Endothelial cell of umbilical vein (primary cell): ENCODE measurements at regions not wholly inside any gene's neighbourhood (a gene's known extent, or its start where the extent isn't known, plus 50 kb on each side); places are given as distances from the start of the nearest gene placed in this dataset.
A peak's percentile ranks its signal among the peaks of the same experiment; 100 is the strongest.

Experiments
- BruUV-seq: library from RNA; stranded (reverse); fragments of 400-500 nt; replicated peaks from 2 replicates; lab custom pipeline; 2021; lab: Mats Ljungman, UMichigan
- CTCF ChIA-PET: fragments of 300-600, 350-600 bp; sonication (Branson Sonifier 250); formaldehyde crosslinking; loops from one replicate; lab custom pipeline; 2021; ENCODE audit warnings: antibody characterized with exemption, inconsistent platforms; lab: Charles Lee
- POLR2A ChIA-PET: fragments of 300-600, 350-600 bp; sonication (Branson Sonifier 250); formaldehyde crosslinking; loops from one replicate; lab custom pipeline; 2021; ENCODE audit warnings: antibody characterized with exemption, inconsistent platforms; lab: Charles Lee
- DNase-seq: peaks from one replicate; pipeline ENCODE4 v3.0.0-alpha.2; 2011; ENCODE audit warnings: low read depth, low spot score
- FAIRE-seq: peaks from 2 replicates; lab custom pipeline; 2011; peaks lifted over from hg19 to GRCh38; lab: Jason Lieb, UNC
- H2AFZ ChIP-seq: 2 replicates; pipeline ENCODE4 v1.6.0; 2012; ENCODE audit warnings: low read depth, low read length, control low read depth, inconsistent platforms
- H3K27ac ChIP-seq: 2 replicates; pipeline ENCODE4 v1.5.1; 2011; ENCODE audit warnings: low read depth, mild to moderate bottlenecking, control low read depth, low read length, moderate library complexity; ENCODE audit not compliant: insufficient read depth
- H3K27me3 ChIP-seq, 2 experiments: 2 replicates each; pipeline versions ENCODE4 v1.6.0 to v1.6.1; 2011; ENCODE audit warnings: low read length in 2 of 2, mixed read lengths in 1 of 2; ENCODE audit not compliant: control insufficient read depth in 2 of 2, insufficient read depth in 2 of 2
- H3K36me3 ChIP-seq, 2 experiments: 2 replicates in 1 of 2; 3 replicates in 1 of 2; pipeline ENCODE4 v1.5.1; 2011; ENCODE audit warnings: low read length in 2 of 2, mild to moderate bottlenecking in 1 of 2, moderate library complexity in 1 of 2; ENCODE audit not compliant: control insufficient read depth in 2 of 2, insufficient read depth in 2 of 2; ENCODE audit errors: extremely low read depth in 1 of 2
- H3K4me1 ChIP-seq: 3 replicates; pipeline ENCODE4 v1.5.1; 2011; ENCODE audit warnings: mild to moderate bottlenecking, low read length; ENCODE audit not compliant: control insufficient read depth, insufficient read depth; ENCODE audit errors: extremely low read depth
- H3K4me2 ChIP-seq: 2 replicates; pipeline ENCODE4 v1.6.1; 2011; ENCODE audit warnings: low read length, control low read depth, mixed read lengths; ENCODE audit not compliant: insufficient read depth
- H3K4me3 ChIP-seq, 3 experiments: fragments of 200-600 bp in 1 of 3; sonication (generic), shearing (Covaris generic) in 1 of 3; replicated peaks in 1 of 3; 2 replicates each; pipeline ENCODE4 v1.5.1; 2011 to 2016; ENCODE audit warnings: control low read depth in 3 of 3, low read length in 3 of 3, mild to moderate bottlenecking in 2 of 3, inconsistent platforms in 1 of 3, low read depth in 1 of 3, moderate library complexity in 1 of 3; ENCODE audit not compliant: insufficient read depth in 1 of 3
- H3K79me2 ChIP-seq: 2 replicates; pipeline ENCODE4 v1.6.0; 2012; ENCODE audit warnings: low read length, inconsistent platforms; ENCODE audit not compliant: control insufficient read depth, insufficient read depth
- H3K9ac ChIP-seq: replicated peaks from 2 replicates; pipeline ENCODE3; 2011; ENCODE audit warnings: low read length, control low read depth; ENCODE audit not compliant: insufficient read depth; ENCODE audit errors: extremely low read depth
- H3K9me1 ChIP-seq: replicated peaks from 3 replicates; pipeline ENCODE4 v1.6.0; 2011; ENCODE audit warnings: mild to moderate bottlenecking, low read length; ENCODE audit not compliant: control insufficient read depth, insufficient read depth; ENCODE audit errors: extremely low read depth
- H3K9me3 ChIP-seq: replicated peaks from 2 replicates; pipeline ENCODE4 v1.5.1; 2012; ENCODE audit warnings: low read length, inconsistent platforms; ENCODE audit not compliant: control insufficient read depth, insufficient read depth
- H4K20me1 ChIP-seq: replicated peaks from 2 replicates; pipeline ENCODE3; 2011; ENCODE audit warnings: mild to moderate bottlenecking, low read length; ENCODE audit not compliant: control insufficient read depth, insufficient read depth; ENCODE audit errors: extremely low read depth
- EZH2 ChIP-seq: IDR thresholded peaks from 2 replicates; pipeline ENCODE4 v1.6.1; 2012; ENCODE audit warnings: borderline replicate concordance, low read depth, mild to moderate bottlenecking, moderate library complexity, low read length, inconsistent platforms; ENCODE audit not compliant: severe bottlenecking
- FOS ChIP-seq: IDR thresholded peaks from 2 replicates; pipeline ENCODE4 v1.6.1; 2011; ENCODE audit warnings: mild to moderate bottlenecking, low read length, moderate library complexity, borderline replicate concordance; ENCODE audit not compliant: insufficient read depth
- GATA2 ChIP-seq: IDR thresholded peaks from 2 replicates; pipeline ENCODE4 v1.7.0; 2011; ENCODE audit warnings: low read depth, mild to moderate bottlenecking, moderate library complexity, mixed read lengths, low read length; ENCODE audit not compliant: insufficient read length, insufficient read depth
- JUN ChIP-seq: IDR thresholded peaks from 2 replicates; pipeline ENCODE4 v1.6.1; 2011; ENCODE audit warnings: borderline replicate concordance, low read depth; ENCODE audit not compliant: insufficient read length, insufficient read depth
- MYC ChIP-seq: IDR thresholded peaks from one replicate; pipeline ENCODE4 v1.6.1; 2011; ENCODE audit warnings: mild to moderate bottlenecking, low read depth, low read length
- POLR2A ChIP-seq: IDR thresholded peaks from 2 replicates; pipeline ENCODE4 v1.6.1; 2012; ENCODE audit warnings: low read depth, mild to moderate bottlenecking, control low read depth, low read length
- POLR2AphosphoS5 ChIP-seq: IDR thresholded peaks from 2 replicates; pipeline ENCODE4 v1.6.1; 2012; ENCODE audit warnings: low read depth, mild to moderate bottlenecking, control low read depth, low read length, moderate library complexity; ENCODE audit not compliant: insufficient read depth
- dilution Hi-C: fragments of 300-500 bp; cut with MboI; formaldehyde crosslinking; loops from one replicate; pipeline ENCODE4 v1.15.0; 2019; ENCODE audit warnings: low sequenced_read_pairs; ENCODE audit not compliant: extremely low pct_ligation_motif_present
- intact Hi-C: fragments of 100-400 bp; cut with micrococcal nuclease; formaldehyde crosslinking; loops from one replicate; pipeline ENCODE4 v1.10.0; 2022
- TF ChIP-seq, protein P1 (sequence below): IDR thresholded peaks from 2 replicates; pipeline ENCODE4 v1.6.1; 2011; ENCODE audit not compliant: insufficient read depth, insufficient read length
- TF ChIP-seq, protein P2 (sequence below), 2 donors: IDR thresholded peaks; 1 replicate in 1 of 2; 2 replicates in 1 of 2; pipeline ENCODE4 v1.5.1; 2011; ENCODE audit warnings: low read length in 2 of 2, mild to moderate bottlenecking in 2 of 2, moderate library complexity in 2 of 2, control low read depth in 1 of 2, inconsistent platforms in 1 of 2, low read depth in 1 of 2; ENCODE audit not compliant: insufficient read depth in 1 of 2; ENCODE audit errors: extremely low read depth in 1 of 2

DNA sequence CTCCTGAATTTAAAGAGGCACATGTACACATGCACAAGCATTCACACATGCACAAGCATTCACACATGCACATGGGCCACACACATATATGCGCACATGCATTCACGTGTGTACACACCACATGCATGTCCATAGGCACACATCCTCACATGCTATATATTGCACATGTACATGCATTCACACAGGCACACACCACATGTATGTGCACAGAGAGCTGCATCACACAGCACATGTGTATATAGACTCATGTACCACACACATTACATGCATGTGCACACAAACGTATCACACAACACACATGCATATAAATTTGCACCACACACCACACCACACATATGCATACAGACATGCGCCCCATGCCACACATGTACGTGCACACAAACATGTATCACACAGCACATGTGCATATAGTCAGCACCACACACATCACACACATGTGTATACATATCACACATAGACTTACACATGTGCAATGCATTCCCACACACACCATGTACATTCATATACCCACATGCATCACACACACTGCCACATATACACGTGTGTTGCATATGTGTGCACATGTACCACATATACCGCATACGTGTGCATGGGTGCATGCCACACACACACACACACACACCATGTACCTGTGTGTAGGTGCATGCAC is 54.6 kb upstream of the COL18A1 start:
- Histone ChIP-seq H3K9ac (no peak overlapping the region), H3K79me2 (no peaks in the 10 kb centered on the region), H3K4me2 (no peak overlapping the region), H4K20me1 (no peaks in the 10 kb centered on the region), H2AFZ (no peak overlapping the region), H3K4me3 (no peak overlapping the region), H3K4me1 (no peaks in the 10 kb centered on the region), H3K27me3 (no peaks in the 10 kb centered on the region), H3K9me3 (no peaks in the 10 kb centered on the region), H3K36me3 (no peaks in the 10 kb centered on the region), H3K9me1 (no peaks in the 10 kb centered on the region), H3K27ac (no peak overlapping the region)
- DNase-seq (no peak), FAIRE-seq (no peak)
- dilution Hi-C loops (no loop called here), intact Hi-C loops (no loop called here)
- ChIA-PET POLR2A (no interaction called here), CTCF (interaction anchor here (0.6 to 0.8 kb wide), 2 partner anchors 41 to 212 kb away, joined by 3 read pairs; no protein-coding TSS in a partner anchor)
- TF ChIP-seq, protein P1, sequence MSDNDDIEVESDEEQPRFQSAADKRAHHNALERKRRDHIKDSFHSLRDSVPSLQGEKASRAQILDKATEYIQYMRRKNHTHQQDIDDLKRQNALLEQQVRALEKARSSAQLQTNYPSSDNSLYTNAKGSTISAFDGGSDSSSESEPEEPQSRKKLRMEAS = peak; percentile 17
- TF ChIP-seq FOS = no peak
- BruUV-seq = no TSS peak

DNA sequence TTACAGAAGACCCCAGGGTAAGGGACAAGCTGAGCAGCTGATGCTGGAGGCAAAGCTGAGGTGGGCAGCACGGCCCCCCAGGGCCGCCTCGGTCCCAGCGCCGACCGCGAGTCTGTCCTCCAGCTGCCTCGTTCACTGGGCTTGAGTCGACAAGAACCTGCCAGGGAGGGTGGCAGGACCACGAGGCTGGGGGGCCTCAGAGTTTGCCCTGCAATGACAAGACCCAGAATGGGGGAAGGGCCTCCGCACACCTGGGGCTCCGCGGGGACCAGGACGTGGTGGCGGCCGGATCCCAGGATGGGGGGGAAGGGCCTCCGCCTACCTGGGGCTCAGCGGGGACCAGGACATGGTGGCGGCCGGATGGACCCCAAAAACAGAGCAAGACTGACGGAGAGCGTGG is 53.9 kb upstream of the COL18A1 start:
- BruUV-seq = no TSS peak
- ChIA-PET CTCF (no interaction called here), POLR2A (no interaction called here)
- intact Hi-C loops = no loop called here
- Histone ChIP-seq H3K4me2 (no peak overlapping the region), H4K20me1 (no peaks in the 10 kb centered on the region), H3K79me2 (no peaks in the 10 kb centered on the region), H3K4me3 (no peak overlapping the region), H3K36me3 (no peaks in the 10 kb centered on the region), H3K9me1 (no peaks in the 10 kb centered on the region), H3K27me3 (no peaks in the 10 kb centered on the region), H3K9ac (no peak overlapping the region), H3K4me1 (no peaks in the 10 kb centered on the region), H3K9me3 (no peaks in the 10 kb centered on the region), H3K27ac (no peak overlapping the region), H2AFZ (no peak overlapping the region)
- dilution Hi-C loops = no loop called here
- FAIRE-seq (no peak), DNase-seq (no peak)
- TF ChIP-seq FOS = no peak
- TF ChIP-seq POLR2A = no peak
- TF ChIP-seq, protein P1 = no peak
- TF ChIP-seq GATA2 = no peak
- no peak for TF ChIP-seq POLR2AphosphoS5
- no peak for TF ChIP-seq JUN
- no peak for TF ChIP-seq MYC
- no peak for TF ChIP-seq EZH2
- TF ChIP-seq, protein P2, sequence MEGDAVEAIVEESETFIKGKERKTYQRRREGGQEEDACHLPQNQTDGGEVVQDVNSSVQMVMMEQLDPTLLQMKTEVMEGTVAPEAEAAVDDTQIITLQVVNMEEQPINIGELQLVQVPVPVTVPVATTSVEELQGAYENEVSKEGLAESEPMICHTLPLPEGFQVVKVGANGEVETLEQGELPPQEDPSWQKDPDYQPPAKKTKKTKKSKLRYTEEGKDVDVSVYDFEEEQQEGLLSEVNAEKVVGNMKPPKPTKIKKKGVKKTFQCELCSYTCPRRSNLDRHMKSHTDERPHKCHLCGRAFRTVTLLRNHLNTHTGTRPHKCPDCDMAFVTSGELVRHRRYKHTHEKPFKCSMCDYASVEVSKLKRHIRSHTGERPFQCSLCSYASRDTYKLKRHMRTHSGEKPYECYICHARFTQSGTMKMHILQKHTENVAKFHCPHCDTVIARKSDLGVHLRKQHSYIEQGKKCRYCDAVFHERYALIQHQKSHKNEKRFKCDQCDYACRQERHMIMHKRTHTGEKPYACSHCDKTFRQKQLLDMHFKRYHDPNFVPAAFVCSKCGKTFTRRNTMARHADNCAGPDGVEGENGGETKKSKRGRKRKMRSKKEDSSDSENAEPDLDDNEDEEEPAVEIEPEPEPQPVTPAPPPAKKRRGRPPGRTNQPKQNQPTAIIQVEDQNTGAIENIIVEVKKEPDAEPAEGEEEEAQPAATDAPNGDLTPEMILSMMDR (IDR thresholded peaks at IDR 0.05; ENCODE audit: extremely low read depth in 1 of 2, insufficient read depth in 1 of 2, low read depth in 1 of 2, low read length in 2 of 2) = no peak
